ENCODE measurements at regions not wholly inside any gene's neighbourhood (a gene's known extent, or its start where the extent isn't known, plus 50 kb on each side); places are given as distances from the start of the nearest gene placed in this dataset.

GRCh38 chr15:95076678-95076990, 845.3 kb downstream of the MCTP2 start:
- TF ChIP-seq CTCF (conservative IDR thresholded peaks at IDR 0.05 in 1 of 2, IDR thresholded peaks at IDR 0.05 in 1 of 2; ENCODE audit: low read depth in 1 of 2, low read length in 2 of 2) (no peak), EZH2 (IDR thresholded peaks at IDR 0.05; ENCODE audit: low read length, missing control alignments) (no peak)

Measured in fibroblast of lung (primary cell).